GM23338 (cell line): ENCODE measurements at regions not wholly inside any gene's neighbourhood (a gene's known extent, or its start where the extent isn't known, plus 50 kb on each side); places are given as distances from the start of the nearest gene placed in this dataset.
A peak's percentile ranks its signal among the peaks of the same experiment; 100 is the strongest.

Source experiments
- ATAC-seq: fragments of 200-7000 bp; cut with Tn5 transposase; 3 replicates; pipeline ENCODE4 v1.9.1; 2020
- DNase-seq: peaks from one replicate; pipeline ENCODE4 v3.0.0-alpha.2; 2015; ENCODE audit warnings: low spot score
- H2AFZ ChIP-seq: fragments of 200-600 bp; sonication (generic); 2 replicates; pipeline ENCODE4 v1.8.0; 2016; ENCODE audit warnings: antibody characterized with exemption, mild to moderate bottlenecking, moderate library complexity
- H3F3A ChIP-seq: fragments of 200-600 bp; sonication (generic); replicated peaks from 2 replicates; pipeline ENCODE4 v1.8.0; 2017; ENCODE audit warnings: antibody characterized with exemption, mixed run types, low read depth
- H3K27ac ChIP-seq: fragments of 200-600 bp; sonication (generic); 2 replicates; pipeline ENCODE4 v1.6.1; 2016; ENCODE audit warnings: low read depth
- H3K27me3 ChIP-seq: fragments of 200-600 bp; sonication (generic); 2 replicates; pipeline ENCODE4 v1.8.0; 2016; ENCODE audit warnings: mild to moderate bottlenecking, mixed run types, moderate library complexity; ENCODE audit not compliant: insufficient read depth
- H3K36me3 ChIP-seq: fragments of 200-600 bp; sonication (generic); 2 replicates; pipeline ENCODE4 v1.8.0; 2016; ENCODE audit warnings: mild to moderate bottlenecking; ENCODE audit not compliant: insufficient read depth
- H3K4me1 ChIP-seq: fragments of 200-600 bp; sonication (generic); 2 replicates; pipeline ENCODE4 v1.8.0; 2016; ENCODE audit warnings: mild to moderate bottlenecking, moderate library complexity; ENCODE audit not compliant: insufficient read depth
- H3K4me2 ChIP-seq: fragments of 200-600 bp; sonication (generic); 2 replicates; pipeline ENCODE4 v1.7.1; 2017; ENCODE audit warnings: mixed run types
- H3K4me3 ChIP-seq: fragments of 200-600 bp; sonication (generic); 2 replicates; pipeline ENCODE4 v1.6.1; 2016; ENCODE audit warnings: mixed run types
- H3K79me2 ChIP-seq: fragments of 200-600 bp; sonication (generic); replicated peaks from 2 replicates; pipeline ENCODE4 v1.8.0; 2017; ENCODE audit warnings: mild to moderate bottlenecking; ENCODE audit not compliant: insufficient read depth
- H3K9me2 ChIP-seq: fragments of 200-600 bp; sonication (generic); 2 replicates; pipeline ENCODE4 v1.8.0; 2017; ENCODE audit not compliant: insufficient read depth
- H4K20me1 ChIP-seq: fragments of 200-600 bp; sonication (generic); replicated peaks from 2 replicates; pipeline ENCODE4 v1.8.0; 2017; ENCODE audit warnings: mild to moderate bottlenecking; ENCODE audit not compliant: insufficient read depth
- H3K27ac Mint-ChIP-seq: 2 replicates; pipeline ENCODE4 v1.8.0; 2020; ENCODE audit warnings: inconsistent platforms, mild to moderate bottlenecking, moderate library complexity, mixed read lengths
- H3K27me3 Mint-ChIP-seq: 3 replicates; pipeline ENCODE4 v1.8.0; 2022; ENCODE audit warnings: low read depth, mild to moderate bottlenecking, moderate library complexity, mixed read lengths, inconsistent platforms; ENCODE audit not compliant: insufficient read depth, poor library complexity
- H3K36me3 Mint-ChIP-seq: 3 replicates; pipeline ENCODE4 v1.8.0; 2021; ENCODE audit warnings: low read depth, mild to moderate bottlenecking, inconsistent platforms, moderate library complexity, mixed read lengths
- H3K4me1 Mint-ChIP-seq: 3 replicates; pipeline ENCODE4 v1.8.0; 2020; ENCODE audit warnings: mild to moderate bottlenecking, inconsistent platforms, mixed read lengths
- H3K4me3 Mint-ChIP-seq: 3 replicates; pipeline ENCODE4 v1.8.0; 2021; ENCODE audit warnings: moderate library complexity, mild to moderate bottlenecking, inconsistent platforms, mixed read lengths
- H3K9me3 Mint-ChIP-seq: 3 replicates; pipeline ENCODE4 v1.8.0; 2020; ENCODE audit warnings: moderate library complexity, mild to moderate bottlenecking, inconsistent platforms, mixed read lengths
- CREB1 ChIP-seq: fragments of 250-450 bp; sonication (Bioruptor Pico); IDR thresholded peaks from 2 replicates; pipeline ENCODE4 v1.5.0; 2020; ENCODE audit warnings: low read depth, mild to moderate bottlenecking, moderate library complexity
- ETS1 ChIP-seq: IDR thresholded peaks from 2 replicates; pipeline ENCODE4 v1.6.1; 2016; ENCODE audit warnings: antibody characterized with exemption
- EZH2 ChIP-seq: fragments of 200-600 bp; sonication (generic); IDR thresholded peaks from one replicate; pipeline ENCODE4 v1.8.0; 2017; ENCODE audit warnings: antibody characterized with exemption, mild to moderate bottlenecking, low read depth; ENCODE audit not compliant: unreplicated experiment
- EZH2phosphoT487 ChIP-seq: fragments of 200-600 bp; sonication (generic); IDR thresholded peaks from one replicate; pipeline ENCODE4 v1.8.1; 2018; ENCODE audit warnings: antibody characterized with exemption; ENCODE audit not compliant: unreplicated experiment
- JUNB ChIP-seq: IDR thresholded peaks from one replicate; pipeline ENCODE4 v1.6.1; 2016; ENCODE audit warnings: antibody characterized with exemption; ENCODE audit not compliant: unreplicated experiment
- NANOG ChIP-seq: IDR thresholded peaks from 2 replicates; pipeline ENCODE4 v1.6.1; 2016; ENCODE audit warnings: antibody characterized with exemption, borderline replicate concordance
- POLR2AphosphoS5 ChIP-seq: IDR thresholded peaks from 2 replicates; pipeline ENCODE4 v1.6.1; 2016; ENCODE audit warnings: antibody characterized with exemption, low read depth
- STAT1 ChIP-seq: IDR thresholded peaks from one replicate; pipeline ENCODE4 v1.6.1; 2016; ENCODE audit warnings: antibody characterized with exemption; ENCODE audit not compliant: unreplicated experiment
- ZNF114 ChIP-seq: fragments of 250-450 bp; sonication (Bioruptor Pico); IDR thresholded peaks from 2 replicates; pipeline ENCODE4 v1.5.0; 2020; ENCODE audit warnings: mild to moderate bottlenecking, moderate library complexity
- ZNF331 ChIP-seq: fragments of 250-450 bp; sonication (Bioruptor Pico); IDR thresholded peaks from 2 replicates; pipeline ENCODE4 v1.5.0; 2020; ENCODE audit warnings: low read depth, mild to moderate bottlenecking, moderate library complexity
- ZNF462 ChIP-seq: fragments of 250-450 bp; sonication (Bioruptor Pico); IDR thresholded peaks from 2 replicates; pipeline ENCODE4 v1.5.0; 2020; ENCODE audit warnings: mild to moderate bottlenecking, moderate library complexity

DNA sequence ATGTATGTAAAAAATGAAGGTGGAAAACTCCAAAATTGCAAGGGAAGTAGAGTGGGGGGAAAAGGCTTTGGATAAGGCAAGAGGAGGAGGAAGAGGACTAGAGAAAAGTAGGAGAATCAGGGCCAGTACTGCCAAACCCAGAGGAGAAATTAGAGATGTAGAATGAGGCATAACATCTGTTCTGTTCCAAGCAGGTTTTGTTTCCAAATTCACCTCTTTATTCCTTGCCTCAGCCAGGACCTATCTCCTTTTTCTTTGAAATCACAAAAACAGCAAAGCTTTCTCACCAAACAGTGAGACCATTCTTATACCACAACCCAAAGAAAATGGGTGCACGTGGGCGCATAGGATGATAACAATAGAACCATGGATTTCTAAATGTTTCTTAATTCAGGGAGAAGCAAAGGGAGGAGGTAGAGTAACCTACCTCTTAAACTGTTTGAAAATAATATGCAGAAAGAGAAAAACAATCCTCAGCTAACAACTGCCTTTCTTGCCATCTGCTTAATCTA is 383.3 kb upstream of the PKN2 start:
- Histone ChIP-seq H2AFZ (peak overlapping the region; percentile 82), H3K36me3 (no peaks in the 10 kb centered on the region), H3K4me1 (peaks cover 21% of the 10 kb centered on the region), H3K79me2 (no peaks in the 10 kb centered on the region), H3K9me2 (no peaks in the 10 kb centered on the region), H3K27ac (no peak overlapping the region), H3K27me3 (no peaks in the 10 kb centered on the region), H3K4me2 (no peak overlapping the region), H3K4me3 (no peak overlapping the region), H4K20me1 (no peaks in the 10 kb centered on the region), H3F3A (no peaks in the 10 kb centered on the region)
- TF ChIP-seq STAT1 (no peak), EZH2 (no peak), ETS1 (no peak), EZH2phosphoT487 (no peak), JUNB (no peak), ZNF331 (CRISPR knock-in tag) (no peak), NANOG (no peak), ZNF462 (CRISPR knock-in tag) (no peak), CREB1 (no peak), ZNF114 (no peak), POLR2AphosphoS5 (no peak)
- ATAC-seq: no peak
- H3K27me3 Mint-ChIP-seq: no peaks in the 10 kb centered on the region
- no peak overlapping the region for H3K27ac Mint-ChIP-seq
- H3K9me3 Mint-ChIP-seq: no peaks in the 10 kb centered on the region
- H3K4me1 Mint-ChIP-seq: peaks cover 24% of the 10 kb centered on the region
- H3K4me3 Mint-ChIP-seq: no peak overlapping the region
- H3K36me3 Mint-ChIP-seq: no peaks in the 10 kb centered on the region
- DNase-seq: no peak
